ENCODE measurements at regions not wholly inside any gene's neighbourhood (a gene's known extent, or its start where the extent isn't known, plus 50 kb on each side); places are given as distances from the start of the nearest gene placed in this dataset.

GRCh38 chr1:239677362-239677761 lies 291.0 kb downstream of the CHRM3 start:
- TF ChIP-seq CTCF (IDR thresholded peaks at IDR 0.05) (no peak), EZH2 (IDR thresholded peaks at IDR 0.05) (no peak)
